HAP-1 (cell line): ENCODE measurements at regions not wholly inside any gene's neighbourhood (a gene's known extent, or its start where the extent isn't known, plus 50 kb on each side); places are given as distances from the start of the nearest gene placed in this dataset.

ENCODE experiments used
- DNase-seq, 2 experiments: peaks; one replicate each; pipeline ENCODE4 v3.0.0-alpha.2; 2016 to 2020; ENCODE audit warnings: low spot score in 2 of 2
- H3K27me3 ChIP-seq: fragments of 250-450 bp; sonication (Bioruptor Pico); 2 replicates; pipeline ENCODE4 v1.5.1; 2020; ENCODE audit warnings: low read depth, mild to moderate bottlenecking, moderate library complexity
- H3K36me3 ChIP-seq: fragments of 250-450 bp; sonication (Bioruptor Pico); replicated peaks from 2 replicates; pipeline ENCODE4 v1.5.1; 2020; ENCODE audit warnings: mild to moderate bottlenecking
- H3K4me1 ChIP-seq: fragments of 250-450 bp; sonication (Bioruptor Pico); 2 replicates; pipeline ENCODE4 v1.5.1; 2020; ENCODE audit warnings: mild to moderate bottlenecking
- H3K4me3 ChIP-seq: fragments of 250-450 bp; sonication (Bioruptor Pico); 2 replicates; pipeline ENCODE4 v1.5.1; 2020; ENCODE audit warnings: mild to moderate bottlenecking, moderate library complexity
- H3K9me3 ChIP-seq: fragments of 250-450 bp; sonication (Bioruptor Pico); 2 replicates; pipeline ENCODE4 v1.5.1; 2020; ENCODE audit warnings: mild to moderate bottlenecking, moderate library complexity
- in situ Hi-C: fragments of 300-500 bp; cut with MboI; formaldehyde crosslinking; loops from 3 replicates; pipeline ENCODE4 v1.14.3; 2020; ENCODE audit warnings: low sequenced_read_pairs, inconsistent platforms, mixed read lengths

- in situ Hi-C loops: no loop called here
- no peaks in the 10 kb centered on the region for H3K27me3 ChIP-seq
- no peaks in the 10 kb centered on the region for H3K36me3 ChIP-seq
- no peaks in the 10 kb centered on the region for H3K9me3 ChIP-seq
- H3K4me1 ChIP-seq: no peaks in the 10 kb centered on the region
- H3K4me3 ChIP-seq: no peak overlapping the region
- DNase-seq: no peak
Measured at GRCh38 chr5:159631001-159631400, 285.3 kb upstream of the ADRA1B start.

GRCh38 chr5:159632866-159633265, 283.4 kb upstream of the ADRA1B start:
- Histone ChIP-seq H3K4me1 (no peaks in the 10 kb centered on the region), H3K4me3 (no peak overlapping the region), H3K36me3 (no peaks in the 10 kb centered on the region), H3K9me3 (no peaks in the 10 kb centered on the region), H3K27me3 (no peaks in the 10 kb centered on the region)
- in situ Hi-C loops: no loop called here
- no peak for DNase-seq

GRCh38 chr5:159638481-159638880, 277.8 kb upstream of the ADRA1B start:
- DNase-seq: no peak
- no peak overlapping the region for H3K4me3 ChIP-seq
- 0 out of 2 replicates have a peak, but pooled peaks cover 2% of the 10 kb centered on the region for H3K27me3 ChIP-seq
- in situ Hi-C loops: no loop called here
- no peaks in the 10 kb centered on the region for H3K36me3 ChIP-seq
- no peaks in the 10 kb centered on the region for H3K9me3 ChIP-seq
- no peaks in the 10 kb centered on the region for H3K4me1 ChIP-seq

DNA sequence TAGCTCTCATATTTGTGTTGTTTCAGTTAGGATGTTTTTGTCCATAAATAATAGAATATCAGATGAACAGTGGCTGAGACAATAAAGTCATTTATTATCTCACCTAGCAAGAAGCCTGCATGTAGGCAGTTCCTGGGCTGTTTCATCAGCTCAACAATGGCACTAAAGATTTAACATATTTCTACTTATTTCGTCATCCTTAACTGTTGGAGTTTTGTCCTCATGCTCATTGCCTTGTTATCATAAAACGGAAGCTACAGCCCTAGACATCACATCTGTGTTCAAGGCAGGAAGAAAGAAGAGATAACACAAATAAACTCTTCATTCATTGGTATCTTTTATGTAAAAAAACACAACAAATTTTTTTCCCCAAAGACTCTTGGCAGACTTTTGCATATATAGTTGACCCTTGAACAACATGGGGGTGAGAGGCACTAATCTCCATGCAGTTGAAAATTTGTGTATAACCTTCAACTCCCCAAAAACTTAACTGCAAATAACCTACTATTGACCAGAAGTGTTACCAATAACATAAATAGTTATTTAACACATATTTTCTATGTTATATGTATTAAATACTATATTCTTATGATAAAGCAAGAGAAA, 277.2 kb upstream of the ADRA1B start:
- Histone ChIP-seq H3K9me3 (no peaks in the 10 kb centered on the region), H3K4me3 (no peak overlapping the region), H3K36me3 (no peaks in the 10 kb centered on the region), H3K27me3 (0 out of 2 replicates have a peak, but pooled peaks cover 2% of the 10 kb centered on the region), H3K4me1 (no peaks in the 10 kb centered on the region)
- in situ Hi-C loops: no loop called here
- no peak for DNase-seq

DNA sequence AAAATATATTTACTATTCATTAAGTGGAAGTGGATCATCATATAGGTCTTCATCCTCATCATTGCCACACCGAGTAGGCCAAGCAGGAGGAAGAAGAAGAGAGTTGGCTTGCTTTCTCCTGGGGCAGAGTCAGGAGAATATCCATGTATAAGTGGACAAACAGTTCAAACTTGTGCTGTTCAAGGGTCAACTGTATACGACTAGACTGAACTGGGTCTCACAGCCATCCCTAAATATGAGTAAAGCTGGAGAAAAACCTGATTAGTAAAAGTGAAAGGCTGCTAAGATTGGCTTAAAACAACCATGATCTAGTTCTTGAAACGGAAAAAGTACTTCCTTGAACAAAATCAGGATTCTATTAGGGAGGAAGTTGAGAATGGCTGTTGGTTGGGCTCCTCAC, 276.7 kb upstream of the ADRA1B start:
- DNase-seq: no peak
- H3K4me1 ChIP-seq: no peaks in the 10 kb centered on the region
- H3K9me3 ChIP-seq: no peaks in the 10 kb centered on the region
- H3K36me3 ChIP-seq: no peaks in the 10 kb centered on the region
- H3K4me3 ChIP-seq: no peak overlapping the region
- in situ Hi-C loops: no loop called here
- H3K27me3 ChIP-seq: 0 out of 2 replicates have a peak, but pooled peaks cover 2% of the 10 kb centered on the region

- H3K4me1 ChIP-seq: no peaks in the 10 kb centered on the region
- no peak for DNase-seq
- no peaks in the 10 kb centered on the region for H3K9me3 ChIP-seq
- H3K27me3 ChIP-seq: 0 out of 2 replicates have a peak, but pooled peaks cover 2% of the 10 kb centered on the region
- H3K4me3 ChIP-seq: no peak overlapping the region
- in situ Hi-C loops: no loop called here
- H3K36me3 ChIP-seq: no peaks in the 10 kb centered on the region
Measured at GRCh38 chr5:159640446-159640845, 275.8 kb upstream of the ADRA1B start.

DNA sequence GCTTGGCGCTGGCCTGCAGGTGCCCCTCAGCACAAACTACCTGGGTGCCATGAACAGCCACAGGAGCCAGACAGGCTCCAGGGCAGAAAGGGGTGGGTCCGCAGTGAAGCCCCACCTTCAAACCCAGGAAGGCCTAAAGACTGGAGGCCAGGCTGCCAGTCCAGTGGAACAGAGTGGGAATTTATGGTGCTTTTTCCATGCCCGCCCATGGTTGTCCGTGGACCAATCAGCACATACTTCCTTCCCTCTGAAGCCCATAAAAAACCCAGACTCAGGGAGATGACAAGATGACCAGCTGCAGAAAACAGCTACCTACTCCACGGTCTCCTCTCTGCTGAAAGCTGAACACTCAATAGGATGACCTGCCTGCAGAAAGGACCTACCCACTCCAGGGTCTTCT, 275.4 kb upstream of the ADRA1B start:
- Histone ChIP-seq H3K4me1 (no peaks in the 10 kb centered on the region), H3K4me3 (no peak overlapping the region), H3K9me3 (no peaks in the 10 kb centered on the region), H3K36me3 (no peaks in the 10 kb centered on the region), H3K27me3 (0 out of 2 replicates have a peak, but pooled peaks cover 2% of the 10 kb centered on the region)
- no peak for DNase-seq
- in situ Hi-C loops: no loop called here

GRCh38 chr5:159641371-159642039, 274.8 kb upstream of the ADRA1B start:
- no peak for DNase-seq
- Histone ChIP-seq H3K4me3 (no peak overlapping the region), H3K36me3 (no peaks in the 10 kb centered on the region), H3K27me3 (0 out of 2 replicates have a peak, but pooled peaks cover 2% of the 10 kb centered on the region), H3K4me1 (no peaks in the 10 kb centered on the region), H3K9me3 (no peaks in the 10 kb centered on the region)
- in situ Hi-C loops: no loop called here

DNA sequence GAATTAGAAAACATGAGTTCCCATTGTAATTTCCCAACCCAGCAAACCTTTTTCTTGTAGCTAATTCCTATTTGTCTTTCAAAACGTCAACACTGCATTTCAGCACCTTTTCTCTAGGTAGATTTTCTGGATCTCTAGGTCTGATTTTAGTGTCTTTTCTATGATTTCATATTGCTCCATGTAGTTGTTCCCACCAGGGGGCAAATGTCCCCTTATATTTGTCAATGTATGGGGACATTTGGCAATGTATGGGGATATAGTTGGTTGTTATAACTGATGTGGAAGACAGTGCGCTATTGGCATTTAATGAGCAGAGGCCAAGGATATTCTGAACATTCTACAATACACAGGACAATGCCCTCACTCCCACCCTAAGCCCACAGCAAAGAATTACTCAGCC, 273.9 kb upstream of the ADRA1B start:
- H3K9me3 ChIP-seq: no peaks in the 10 kb centered on the region
- no peaks in the 10 kb centered on the region for H3K36me3 ChIP-seq
- in situ Hi-C loops: no loop called here
- H3K27me3 ChIP-seq: 0 out of 2 replicates have a peak, but pooled peaks cover 2% of the 10 kb centered on the region
- DNase-seq: no peak
- H3K4me3 ChIP-seq: no peak overlapping the region
- H3K4me1 ChIP-seq: no peaks in the 10 kb centered on the region

- 0 out of 2 replicates have a peak, but pooled peaks cover 2% of the 10 kb centered on the region for H3K27me3 ChIP-seq
Measured at GRCh38 chr5:159644053-159644452, 272.2 kb upstream of the ADRA1B start.

GRCh38 chr5:159645179-159645846, 271.0 kb upstream of the ADRA1B start:
- Histone ChIP-seq H3K27me3 (0 out of 2 replicates have a peak, but pooled peaks cover 2% of the 10 kb centered on the region), H3K9me3 (no peaks in the 10 kb centered on the region), H3K4me3 (no peak overlapping the region), H3K4me1 (no peaks in the 10 kb centered on the region), H3K36me3 (no peaks in the 10 kb centered on the region)
- no peak for DNase-seq
- in situ Hi-C loops: no loop called here

More at GRCh38 chr5:159644053-159644452, 272.2 kb upstream of the ADRA1B start:
- Histone ChIP-seq H3K9me3 (no peaks in the 10 kb centered on the region), H3K36me3 (no peaks in the 10 kb centered on the region), H3K4me1 (no peaks in the 10 kb centered on the region), H3K4me3 (no peak overlapping the region)
- in situ Hi-C loops: no loop called here
- DNase-seq: no peak

GRCh38 chr5:159650803-159651202, 265.5 kb upstream of the ADRA1B start:
- Histone ChIP-seq H3K27me3 (no peaks in the 10 kb centered on the region), H3K36me3 (no peaks in the 10 kb centered on the region), H3K9me3 (no peaks in the 10 kb centered on the region), H3K4me1 (no peaks in the 10 kb centered on the region), H3K4me3 (no peak overlapping the region)
- DNase-seq: no peak
- in situ Hi-C loops: no loop called here

- Histone ChIP-seq H3K9me3 (no peaks in the 10 kb centered on the region), H3K36me3 (no peaks in the 10 kb centered on the region), H3K4me3 (no peak overlapping the region), H3K4me1 (no peaks in the 10 kb centered on the region), H3K27me3 (no peaks in the 10 kb centered on the region)
- DNase-seq: no peak
- in situ Hi-C loops: no loop called here
Measured at GRCh38 chr5:159655757-159656409, 260.4 kb upstream of the ADRA1B start.

GRCh38 chr5:159657298-159657697, 259.0 kb upstream of the ADRA1B start:
- in situ Hi-C loops: no loop called here
- no peak overlapping the region for H3K4me3 ChIP-seq
- DNase-seq: no peak
- H3K4me1 ChIP-seq: no peaks in the 10 kb centered on the region
- H3K9me3 ChIP-seq: no peaks in the 10 kb centered on the region
- H3K27me3 ChIP-seq: no peaks in the 10 kb centered on the region
- H3K36me3 ChIP-seq: no peaks in the 10 kb centered on the region
